Esophagus (tissue), 2 donors: ENCODE measurements at regions not wholly inside any gene's neighbourhood (a gene's known extent, or its start where the extent isn't known, plus 50 kb on each side); places are given as distances from the start of the nearest gene placed in this dataset.

Experiments used
- H3K27ac ChIP-seq, 2 donors: one replicate each; pipeline ENCODE4 v1.5.1; 2013; ENCODE audit warnings: low read depth in 2 of 2, mild to moderate bottlenecking in 2 of 2, inconsistent platforms in 1 of 2, low read length in 1 of 2, moderate library complexity in 1 of 2
- H3K27me3 ChIP-seq, 2 donors: one replicate each; pipeline ENCODE4 v1.6.1; 2013; ENCODE audit warnings: low read length in 2 of 2, control low read depth in 1 of 2, mild to moderate bottlenecking in 1 of 2; ENCODE audit not compliant: insufficient read depth in 2 of 2, control insufficient read depth in 1 of 2
- H3K36me3 ChIP-seq, 2 donors: one replicate each; pipeline ENCODE4 v1.6.1; 2013; ENCODE audit warnings: low read length in 1 of 2; ENCODE audit not compliant: control insufficient read depth in 2 of 2, insufficient read depth in 2 of 2
- H3K4me1 ChIP-seq, 2 donors: one replicate each; pipeline ENCODE4 v1.6.1; 2013; ENCODE audit warnings: low read length in 1 of 2; ENCODE audit not compliant: control insufficient read depth in 2 of 2, insufficient read depth in 2 of 2
- H3K4me3 ChIP-seq, 2 donors: one replicate each; pipeline ENCODE4 v1.5.1; 2013; ENCODE audit warnings: low read length in 2 of 2, mild to moderate bottlenecking in 2 of 2, low read depth in 1 of 2, moderate library complexity in 1 of 2
- H3K9me3 ChIP-seq, 2 donors: one replicate each; pipeline ENCODE4 v1.6.1; 2013; ENCODE audit warnings: mild to moderate bottlenecking in 2 of 2, low read depth in 1 of 2, low read length in 1 of 2, moderate library complexity in 1 of 2; ENCODE audit not compliant: control insufficient read depth in 2 of 2, insufficient read depth in 1 of 2
- WGBS, 2 donors: extraction: QIAGEN DNeasy Blood & Tissue Kit; methylation state at CpG; one replicate each; pipeline ENCODE4 v1.1.7; 2013; 5-methylcytosine and 5-hydroxymethylcytosine counted together
- donor health status: healthy with polysubstance abuse.
- donor health status: Bipolar disorder and iron deficiency.

- Histone ChIP-seq H3K4me1 (no peaks in the 10 kb centered on the region), H3K4me3 (no peak overlapping the region), H3K27ac (no peak overlapping the region), H3K9me3 (peaks cover 3 to 25% of the 10 kb centered on the region in 2 donors), H3K36me3 (no peaks in the 10 kb centered on the region), H3K27me3 (no peaks in the 10 kb centered on the region)
- whole genome bisulfite sequencing, 2 donors, result 73 to 74% methylated on average over 13 of the region's 13 CpGs
Observed at GRCh38 chr19:28420811-28421550, 792.0 kb downstream of the UQCRFS1 start.

GRCh38 chr19:28419312-28419711 is 793.6 kb downstream of the UQCRFS1 start:
- WGBS, 2 donors, result 85 to 88% methylated on average over 2 of the region's 2 CpGs
- Histone ChIP-seq H3K27me3 (no peaks in the 10 kb centered on the region), H3K4me3 (no peak overlapping the region), H3K4me1 (no peaks in the 10 kb centered on the region), H3K9me3 (peaks cover 3 to 25% of the 10 kb centered on the region in 2 donors), H3K36me3 (no peaks in the 10 kb centered on the region), H3K27ac (no peak overlapping the region)

DNA sequence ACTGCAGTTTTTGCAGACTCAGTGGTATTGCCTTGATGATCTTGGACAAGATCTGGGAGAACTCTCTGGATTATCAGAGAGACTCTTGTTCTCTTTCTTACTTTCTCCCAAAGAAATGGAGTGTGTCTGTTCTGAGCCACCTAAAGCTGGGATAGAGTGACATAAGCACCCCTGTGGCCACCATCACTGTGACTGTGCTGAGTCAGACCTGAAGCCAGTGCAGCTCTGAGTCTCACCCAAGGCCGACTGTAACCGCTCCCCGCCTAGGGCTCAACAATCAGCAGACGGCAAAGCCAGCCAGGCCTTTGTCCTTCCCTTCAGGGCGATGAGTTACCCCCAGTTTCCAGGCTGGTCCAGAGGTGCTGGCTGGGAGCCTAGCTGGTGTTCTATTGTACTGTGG is 795.6 kb downstream of the UQCRFS1 start:
- Histone ChIP-seq H3K4me1 (no peaks in the 10 kb centered on the region), H3K9me3 (peaks cover 3 to 21% of the 10 kb centered on the region in 2 donors), H3K27ac (no peak overlapping the region), H3K27me3 (no peaks in the 10 kb centered on the region), H3K4me3 (no peak overlapping the region), H3K36me3 (no peaks in the 10 kb centered on the region)
- 73 to 81% methylated on average over 5 of the region's 5 CpGs for WGBS, 2 donors

- Histone ChIP-seq H3K27me3 (no peaks in the 10 kb centered on the region), H3K4me1 (no peaks in the 10 kb centered on the region), H3K27ac (no peak overlapping the region), H3K9me3 (peaks cover 3 to 20% of the 10 kb centered on the region in 2 donors), H3K4me3 (no peak overlapping the region), H3K36me3 (no peaks in the 10 kb centered on the region)
- WGBS, 2 donors, result 95 to 97% methylated on average over 1 of the region's 1 CpG
Observed at GRCh38 chr19:28416245-28416644, 796.7 kb downstream of the UQCRFS1 start.

DNA sequence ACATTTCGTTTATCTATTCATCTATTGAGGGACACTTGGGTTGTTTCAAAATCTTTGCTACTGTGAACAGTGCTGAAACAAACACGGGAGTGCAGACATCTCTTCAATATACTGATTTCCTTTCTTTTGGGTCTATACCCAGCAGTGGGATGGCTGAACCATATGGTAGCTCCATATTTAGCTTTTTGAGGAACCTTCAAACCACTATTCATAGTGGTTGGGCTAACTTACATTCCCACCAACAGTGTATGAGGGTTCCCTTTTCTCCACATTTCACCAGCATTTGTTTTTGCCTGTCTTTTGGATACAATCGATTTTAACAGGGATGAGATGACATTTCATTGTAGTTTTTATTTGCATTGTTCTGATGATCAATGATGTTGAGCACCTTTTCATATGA is 798.2 kb downstream of the UQCRFS1 start:
- no peak overlapping the region for H3K27ac ChIP-seq
- H3K36me3 ChIP-seq, result no peaks in the 10 kb centered on the region
- no peak overlapping the region for H3K4me3 ChIP-seq
- H3K9me3 ChIP-seq, result peaks cover 0 to 16% of the 10 kb centered on the region in 2 donors
- H3K4me1 ChIP-seq, result no peaks in the 10 kb centered on the region
- WGBS, 2 donors, result 40 to 60% methylated on average over 3 of the region's 3 CpGs
- no peaks in the 10 kb centered on the region for H3K27me3 ChIP-seq

- no peak overlapping the region for H3K27ac ChIP-seq
- H3K27me3 ChIP-seq, result no peaks in the 10 kb centered on the region
- no peaks in the 10 kb centered on the region for H3K36me3 ChIP-seq
- H3K9me3 ChIP-seq, result peaks cover 0 to 5% of the 10 kb centered on the region in 2 donors
- no peaks in the 10 kb centered on the region for H3K4me1 ChIP-seq
- WGBS, 2 donors, result 61 to 65% methylated on average over 5 of the region's 5 CpGs
- no peak overlapping the region for H3K4me3 ChIP-seq
Observed at GRCh38 chr19:28409859-28410258, 803.1 kb downstream of the UQCRFS1 start.

GRCh38 chr19:28406966-28407365 is 806.0 kb downstream of the UQCRFS1 start:
- H3K27me3 ChIP-seq, result no peaks in the 10 kb centered on the region
- H3K27ac ChIP-seq, result no peak overlapping the region
- no peaks in the 10 kb centered on the region for H3K36me3 ChIP-seq
- no peaks in the 10 kb centered on the region for H3K4me1 ChIP-seq
- 80 to 88% methylated on average over 2 of the region's 2 CpGs for WGBS, 2 donors
- H3K9me3 ChIP-seq, result peaks cover 5 to 17% of the 10 kb centered on the region in 2 donors
- H3K4me3 ChIP-seq, result no peak overlapping the region

DNA sequence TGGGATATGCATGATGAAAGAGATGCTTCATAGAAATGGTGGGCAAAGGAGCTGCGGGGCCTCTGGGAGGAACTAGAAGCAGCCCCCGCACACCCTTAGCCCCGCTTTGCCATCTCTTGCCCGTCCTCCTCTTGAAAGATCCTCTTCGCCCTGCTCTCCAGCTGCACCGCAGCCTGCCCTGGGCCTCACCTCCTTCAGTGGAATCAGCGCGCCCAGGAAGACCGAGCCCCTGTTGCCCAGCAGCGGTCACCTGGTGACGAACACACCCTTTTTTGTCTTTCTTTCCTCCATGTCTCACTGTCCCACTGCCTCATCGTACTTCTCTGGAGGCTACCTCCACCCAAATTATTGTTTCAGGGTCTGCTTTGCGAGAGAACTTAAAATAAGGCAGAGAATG is 807.6 kb downstream of the UQCRFS1 start:
- Histone ChIP-seq H3K36me3 (no peaks in the 10 kb centered on the region), H3K4me1 (no peaks in the 10 kb centered on the region), H3K27me3 (no peaks in the 10 kb centered on the region), H3K4me3 (no peak overlapping the region), H3K27ac (no peak overlapping the region), H3K9me3 (peaks cover 5 to 19% of the 10 kb centered on the region in 2 donors)
- WGBS, 2 donors, result 55 to 71% methylated on average over 13 of the region's 13 CpGs

DNA sequence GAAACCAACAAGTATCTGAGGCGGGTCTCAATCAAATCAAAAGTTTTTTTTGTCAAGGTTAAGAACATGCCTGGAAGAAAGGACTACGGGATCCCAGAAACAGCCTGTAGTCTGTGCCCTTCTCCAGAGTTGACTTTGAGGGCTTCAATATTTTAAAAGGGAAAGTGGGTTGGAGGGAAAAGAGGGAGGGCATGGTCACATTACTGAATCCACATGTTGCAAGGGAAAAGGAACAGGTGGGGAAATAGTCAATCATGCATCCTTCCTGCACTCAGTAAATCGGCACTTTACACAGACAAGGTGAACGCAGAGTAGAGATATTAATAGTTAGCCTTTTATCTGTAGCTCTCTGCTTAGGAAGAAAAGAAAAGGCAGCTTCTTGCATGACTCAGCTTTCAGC is 808.5 kb downstream of the UQCRFS1 start:
- Histone ChIP-seq H3K27me3 (no peaks in the 10 kb centered on the region), H3K4me1 (no peaks in the 10 kb centered on the region), H3K27ac (no peak overlapping the region), H3K9me3 (peaks cover 5 to 22% of the 10 kb centered on the region in 2 donors), H3K36me3 (no peaks in the 10 kb centered on the region), H3K4me3 (no peak overlapping the region)
- 58 to 61% methylated on average over 4 of the region's 4 CpGs for WGBS, 2 donors

- Histone ChIP-seq H3K9me3 (peaks cover 5 to 24% of the 10 kb centered on the region in 2 donors), H3K4me1 (no peaks in the 10 kb centered on the region), H3K4me3 (no peak overlapping the region), H3K27me3 (no peaks in the 10 kb centered on the region), H3K36me3 (no peaks in the 10 kb centered on the region), H3K27ac (no peak overlapping the region)
- 67 to 81% methylated on average over 8 of the region's 8 CpGs for WGBS, 2 donors
Observed at GRCh38 chr19:28403690-28404089, 809.3 kb downstream of the UQCRFS1 start.
